Amygdala (tissue), 56 donors: ENCODE measurements at regions not wholly inside any gene's neighbourhood (a gene's known extent, or its start where the extent isn't known, plus 50 kb on each side); places are given as distances from the start of the nearest gene placed in this dataset.
"Not testable (repeated sequence)": the region's sequence is repeated elsewhere in the genome, so short reads cannot be mapped to it uniquely, and the experiment has no call there.

ENCODE experiments used
- DNase-seq, 56 donors: peaks; one replicate each; lab custom pipeline; 2025; lab: John Stamatoyannopoulos, UW

GRCh38 chr14:55843718-55844403 lies 263.9 kb downstream of the KTN1 start:
- no peak for DNase-seq

- DNase-seq, result no peak
Observed at GRCh38 chr14:55845963-55846825, 266.2 kb downstream of the KTN1 start.

- peak in 19 of 56 donors; percentile 1 to 43 (median 13) for DNase-seq
Observed at GRCh38 chr14:55846826-55847446, 266.9 kb downstream of the KTN1 start.

- DNase-seq, result no peak
Observed at GRCh38 chr14:55847766-55848165, 267.8 kb downstream of the KTN1 start.

GRCh38 chr14:55848964-55849363 lies 269.0 kb downstream of the KTN1 start:
- no peak for DNase-seq

- no peak for DNase-seq
Observed at GRCh38 chr14:55849833-55850232, 268.4 kb upstream of the PELI2 start.

- DNase-seq, result no peak
Observed at GRCh38 chr14:55850825-55851241, 267.4 kb upstream of the PELI2 start.

- peak in 4 of 56 donors; percentile 13 to 48 (median 24) for DNase-seq
Observed at GRCh38 chr14:55851301-55851700, 266.9 kb upstream of the PELI2 start.

GRCh38 chr14:55851961-55852360 lies 266.2 kb upstream of the PELI2 start:
- DNase-seq, result no peak

- DNase-seq, result no peak
Observed at GRCh38 chr14:55855751-55856150, 262.5 kb upstream of the PELI2 start.

GRCh38 chr14:55858604-55859003 lies 259.6 kb upstream of the PELI2 start:
- DNase-seq, result no peak

GRCh38 chr14:55861561-55861960 lies 256.6 kb upstream of the PELI2 start:
- DNase-seq, result not testable (repeated sequence)

- DNase-seq, result no peak
Observed at GRCh38 chr14:55864890-55865655, 253.1 kb upstream of the PELI2 start.

GRCh38 chr14:55867311-55867710 lies 250.9 kb upstream of the PELI2 start:
- no peak for DNase-seq

GRCh38 chr14:55867719-55868118 lies 250.5 kb upstream of the PELI2 start:
- no peak for DNase-seq

GRCh38 chr14:55869397-55870049 lies 248.7 kb upstream of the PELI2 start:
- no peak for DNase-seq

- DNase-seq, result peak in 2 of 56 donors; percentile 5 to 26
Observed at GRCh38 chr14:55873169-55873568, 245.0 kb upstream of the PELI2 start.

GRCh38 chr14:55874785-55875184 lies 243.4 kb upstream of the PELI2 start:
- peak in 11 of 56 donors; percentile 8 to 49 (median 14) for DNase-seq

GRCh38 chr14:55877942-55878341 lies 240.3 kb upstream of the PELI2 start:
- no peak for DNase-seq
